Mucosa of descending colon (tissue), 3 donors: ENCODE measurements at regions not wholly inside any gene's neighbourhood (a gene's known extent, or its start where the extent isn't known, plus 50 kb on each side); places are given as distances from the start of the nearest gene placed in this dataset.

Experiments used
- ATAC-seq: fragments of 200-7000 bp; cut with Tn5 transposase; one replicate; pipeline ENCODE4 v1.9.1; 2020; ENCODE audit warnings: mild to moderate bottlenecking, moderate library complexity
- DNase-seq, 3 donors: peaks; one replicate each; pipeline ENCODE4 v3.0.0-alpha.2; 2020
- H3K36me3 ChIP-seq: fragments of 200-600 bp; one replicate; pipeline ENCODE4 v1.8.0; 2021; ENCODE audit warnings: low read depth, mild to moderate bottlenecking
- H3K4me1 ChIP-seq: fragments of 200-600 bp; one replicate; pipeline ENCODE4 v1.8.0; 2021; ENCODE audit warnings: low read depth, mild to moderate bottlenecking
- H3K4me3 ChIP-seq: fragments of 200-600 bp; one replicate; pipeline ENCODE4 v1.8.0; 2021; ENCODE audit warnings: mild to moderate bottlenecking
- H3K9me3 ChIP-seq: fragments of 200-600 bp; one replicate; pipeline ENCODE4 v1.8.0; 2021; ENCODE audit warnings: mild to moderate bottlenecking
- CTCF ChIP-seq: fragments of 200-600 bp; IDR thresholded peaks from one replicate; pipeline ENCODE4 v1.8.0; 2022; ENCODE audit warnings: antibody characterized with exemption, mild to moderate bottlenecking
- intact Hi-C, 2 donors: fragments of 100-400 bp; cut with DNase I in 1 of 2; cut with micrococcal nuclease in 1 of 2; formaldehyde crosslinking; loops; one replicate each; pipeline versions ENCODE4 v1.11.0 to v1.11.1; 2022; cut with DNase I, micrococcal nuclease
- donor health status: DM: no; HTN: no; CAD: no; lungs with moderate emphysema.
- donor health status: DM: no; HTN: no; CAD: no.
- donor health status: DM: no; HTN: yes; CAD: no.

DNA sequence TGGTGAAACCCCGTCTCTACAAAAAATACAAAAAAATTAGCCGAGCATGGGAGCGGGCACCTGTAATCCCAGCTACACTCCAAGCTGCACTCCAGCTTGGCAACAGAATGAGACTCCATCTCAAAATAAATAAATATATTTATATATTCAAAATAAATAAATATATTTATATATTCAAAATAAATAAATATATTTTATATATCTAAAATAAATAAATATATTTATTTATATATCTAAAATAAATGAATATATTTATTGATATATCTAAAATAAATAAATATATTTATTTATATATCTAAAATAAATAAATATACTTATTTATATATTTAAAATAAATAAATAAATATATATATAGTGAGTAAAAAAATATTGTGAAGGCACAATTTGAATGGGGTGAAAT lies 63.4 kb upstream of the EXOC1L start:
- H3K9me3 ChIP-seq = no peaks in the 10 kb centered on the region
- ATAC-seq = no peak
- no peak overlapping the region for H3K4me3 ChIP-seq
- no peak for DNase-seq
- no peak for TF ChIP-seq CTCF
- H3K4me1 ChIP-seq = peaks cover 8% of the 10 kb centered on the region
- no peaks in the 10 kb centered on the region for H3K36me3 ChIP-seq
- intact Hi-C loops = no loop called here

DNA sequence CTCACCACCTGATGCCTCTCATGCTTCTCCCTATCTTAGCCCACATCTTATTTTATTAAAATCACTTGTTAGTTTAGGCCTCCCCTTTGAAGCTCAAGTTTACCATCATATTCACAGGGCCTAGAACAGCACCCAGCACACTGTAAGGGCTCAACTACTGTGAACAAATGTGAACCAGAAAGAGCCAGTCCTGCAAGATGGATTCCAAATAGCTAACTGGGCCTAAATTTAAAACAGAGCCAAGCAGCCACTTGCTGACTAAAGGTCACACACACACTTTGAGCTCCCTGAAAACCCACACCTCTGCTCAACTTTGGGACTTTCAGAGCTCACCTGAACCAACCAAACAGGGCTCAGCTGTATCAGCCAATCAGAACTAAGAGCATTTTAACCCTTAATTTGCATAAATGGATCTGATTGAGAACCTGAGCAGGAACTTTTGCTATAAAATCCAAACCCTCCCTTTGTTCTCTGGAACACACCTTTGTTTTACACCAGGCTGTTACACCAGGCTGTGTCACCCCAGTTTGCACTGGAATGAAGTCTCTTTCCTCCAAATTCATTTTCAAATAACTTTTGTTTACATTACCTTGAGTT lies 62.1 kb upstream of the EXOC1L start:
- intact Hi-C loops = no loop called here
- H3K9me3 ChIP-seq = no peaks in the 10 kb centered on the region
- no peak for TF ChIP-seq CTCF
- ATAC-seq (peak; percentile 91), DNase-seq (peak in 1 of 3 donors; percentile 38)
- peaks cover 8% of the 10 kb centered on the region for H3K4me1 ChIP-seq
- H3K36me3 ChIP-seq = no peaks in the 10 kb centered on the region
- no peak overlapping the region for H3K4me3 ChIP-seq

GRCh38 chr4:55758066-55758465 lies 61.5 kb upstream of the EXOC1L start:
- intact Hi-C loops = no loop called here
- Histone ChIP-seq H3K9me3 (no peaks in the 10 kb centered on the region), H3K36me3 (no peaks in the 10 kb centered on the region), H3K4me1 (peaks cover 8% of the 10 kb centered on the region), H3K4me3 (no peak overlapping the region)
- TF ChIP-seq CTCF = no peak
- DNase-seq (no peak), ATAC-seq (no peak)

- peaks cover 8% of the 10 kb centered on the region for H3K4me1 ChIP-seq
- intact Hi-C loops = no loop called here
- TF ChIP-seq CTCF = no peak
- no peaks in the 10 kb centered on the region for H3K9me3 ChIP-seq
- ATAC-seq (peak; percentile 64), DNase-seq (peak in 1 of 3 donors; percentile 38)
- H3K4me3 ChIP-seq = no peak overlapping the region
- H3K36me3 ChIP-seq = no peaks in the 10 kb centered on the region
Observed at GRCh38 chr4:55758570-55758969, 61.0 kb upstream of the EXOC1L start.

- DNase-seq = no peak
- no peak for TF ChIP-seq CTCF
- H3K4me3 ChIP-seq = no peak overlapping the region
- intact Hi-C loops = no loop called here
- no peaks in the 10 kb centered on the region for H3K36me3 ChIP-seq
- H3K4me1 ChIP-seq = peaks cover 6% of the 10 kb centered on the region
- ATAC-seq = no peak
- H3K9me3 ChIP-seq = no peaks in the 10 kb centered on the region
Observed at GRCh38 chr4:55762819-55763218, 56.8 kb upstream of the EXOC1L start.

DNA sequence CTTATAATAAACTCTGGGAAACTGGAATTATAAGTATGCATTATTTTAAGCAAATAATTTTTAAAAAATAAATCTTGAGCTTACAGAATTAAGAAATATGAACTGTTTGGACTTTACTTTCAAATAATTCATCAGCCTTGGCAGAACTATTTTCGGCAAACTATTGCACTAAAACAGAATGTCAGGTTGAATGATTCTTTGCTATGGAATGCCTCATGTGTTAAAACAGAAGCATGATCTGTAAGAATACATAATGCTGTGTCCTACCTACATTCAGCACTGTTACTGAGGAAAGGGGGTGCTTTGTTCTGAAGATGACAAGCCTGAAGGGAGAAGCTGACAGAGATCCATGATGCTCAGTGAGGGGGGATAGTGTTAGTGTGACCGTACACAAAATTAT lies 55.6 kb upstream of the EXOC1L start:
- DNase-seq = no peak
- ATAC-seq = no peak
- no peaks in the 10 kb centered on the region for H3K4me1 ChIP-seq
- H3K9me3 ChIP-seq = no peaks in the 10 kb centered on the region
- no peaks in the 10 kb centered on the region for H3K36me3 ChIP-seq
- no peak for TF ChIP-seq CTCF
- no peak overlapping the region for H3K4me3 ChIP-seq
- intact Hi-C loops = no loop called here
